NCI-H774 (cell line): ENCODE measurements at regions not wholly inside any gene's neighbourhood (a gene's known extent, or its start where the extent isn't known, plus 50 kb on each side); places are given as distances from the start of the nearest gene placed in this dataset.

Experiments used
- DNase-seq: peaks from one replicate; lab custom pipeline; 2025; lab: John Stamatoyannopoulos, UW

DNA sequence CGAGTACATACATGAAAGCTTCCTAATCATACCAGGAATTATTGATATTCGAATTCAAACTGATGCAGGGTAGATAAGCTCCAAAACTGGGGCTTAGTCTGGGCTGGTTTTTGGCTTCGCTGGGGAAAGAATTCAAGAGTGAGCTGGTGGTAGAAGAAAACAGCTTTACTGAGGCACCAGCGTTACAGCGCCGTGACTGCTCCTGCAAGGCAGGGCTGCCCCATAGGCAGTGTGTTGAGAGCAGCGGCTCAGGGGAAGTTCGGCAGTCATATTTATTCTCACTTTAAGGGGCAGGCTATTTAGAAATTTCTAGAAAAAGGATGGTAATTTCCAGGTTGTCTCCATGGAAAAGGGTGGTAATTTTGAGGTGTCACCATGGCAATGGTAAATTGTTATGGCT lies 292.6 kb upstream of the TCF4 start:
- DNase-seq = no peak

DNA sequence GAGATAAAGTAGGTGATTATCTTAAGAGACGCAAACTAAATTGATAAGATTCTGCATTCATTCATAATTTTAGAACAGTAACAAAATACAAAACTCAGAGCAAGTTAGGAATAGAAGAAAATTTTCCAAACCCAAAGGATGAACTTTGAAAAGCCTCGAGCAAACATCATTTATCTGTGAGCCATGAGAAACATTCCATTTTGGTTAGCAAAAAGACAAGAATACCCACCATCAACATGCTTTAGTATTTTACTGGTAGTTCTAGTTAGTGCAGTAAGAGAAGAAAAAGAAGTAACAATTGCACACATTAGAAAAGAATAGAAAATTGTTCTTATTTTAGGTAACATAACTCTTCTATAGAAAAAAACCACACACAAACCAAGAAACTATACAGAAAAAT lies 291.3 kb upstream of the TCF4 start:
- no peak for DNase-seq

GRCh38 chr18:55878224-55878623 lies 290.2 kb upstream of the TCF4 start:
- DNase-seq = no peak

DNA sequence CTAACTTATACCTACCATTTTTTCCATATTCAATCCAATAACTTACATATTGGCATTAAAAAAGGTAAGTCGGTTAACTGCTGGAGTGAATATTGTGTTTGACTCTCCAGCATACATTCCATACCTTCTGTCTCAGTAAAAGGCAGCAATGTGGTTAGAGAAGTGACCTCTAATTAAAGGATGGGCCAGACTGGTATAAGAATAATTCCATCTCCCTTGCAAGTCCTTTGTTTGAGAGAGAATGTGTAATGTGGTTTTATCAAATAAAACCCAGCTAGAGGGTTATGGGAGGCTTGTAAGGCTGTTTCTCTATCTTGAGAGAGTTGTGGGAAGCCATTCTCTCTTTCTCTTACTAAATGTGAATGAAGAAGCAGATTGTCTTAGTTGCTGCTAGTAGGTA lies 289.3 kb upstream of the TCF4 start:
- no peak for DNase-seq

DNA sequence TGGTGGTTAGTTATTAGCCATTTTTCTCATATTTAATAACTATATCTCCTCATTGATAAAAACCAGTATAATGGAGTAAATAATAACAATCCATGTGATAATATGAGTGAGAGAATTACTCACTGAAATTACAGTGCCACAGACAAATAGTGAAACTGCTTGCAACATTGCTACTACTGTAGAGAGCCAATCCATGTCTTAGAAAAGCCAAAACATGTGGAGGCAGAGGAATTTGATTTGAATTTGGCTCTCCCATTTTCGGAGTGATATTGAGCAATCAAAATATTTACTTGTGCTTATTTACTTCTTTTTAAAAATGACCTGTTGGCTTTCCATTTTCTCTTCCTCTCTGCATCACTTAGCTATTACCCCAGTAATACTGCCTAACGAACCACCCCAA lies 288.3 kb upstream of the TCF4 start:
- no peak for DNase-seq

GRCh38 chr18:55875371-55875901 lies 287.4 kb upstream of the TCF4 start:
- no peak for DNase-seq

GRCh38 chr18:55869556-55870501 lies 281.8 kb upstream of the TCF4 start:
- DNase-seq = no peak

DNA sequence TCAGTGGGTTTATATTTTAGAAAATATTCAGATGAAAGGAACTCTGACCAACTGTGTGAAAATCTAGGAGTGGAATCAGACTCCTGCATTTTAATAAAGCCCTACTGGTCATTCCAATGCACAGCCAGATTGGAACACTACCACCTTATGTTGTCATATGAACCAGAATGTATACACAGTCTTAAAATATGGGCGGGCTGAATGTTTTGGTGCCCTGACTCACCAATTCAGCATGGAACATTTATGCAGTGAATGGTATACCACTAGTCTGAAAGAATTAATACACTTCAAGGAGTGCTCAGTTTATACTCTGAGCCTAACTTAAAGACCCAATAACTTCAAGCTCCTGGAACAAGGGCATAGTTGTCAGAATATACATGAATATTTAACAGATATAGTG lies 280.9 kb upstream of the TCF4 start:
- DNase-seq = no peak

- no peak for DNase-seq
Observed at GRCh38 chr18:55866886-55867285, 278.9 kb upstream of the TCF4 start.

DNA sequence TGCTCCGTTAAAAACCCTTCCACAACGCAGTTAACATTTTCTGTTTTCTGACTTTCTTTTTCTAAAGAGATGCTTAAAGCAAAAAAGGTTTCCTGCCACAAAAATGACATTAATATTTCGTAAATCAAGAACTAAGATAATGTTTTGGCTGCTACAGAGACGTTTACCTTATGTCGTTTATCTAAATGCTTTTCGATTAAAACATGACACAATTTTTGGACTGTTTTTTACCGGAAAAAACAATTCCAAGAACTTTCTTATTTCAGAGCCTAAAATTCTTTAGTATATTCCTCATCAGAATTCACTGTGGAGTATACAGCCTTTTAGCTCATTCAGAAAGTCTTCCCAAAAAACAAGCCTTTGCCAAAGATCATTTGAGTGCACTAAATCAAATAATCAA lies 278.0 kb upstream of the TCF4 start:
- no peak for DNase-seq

DNA sequence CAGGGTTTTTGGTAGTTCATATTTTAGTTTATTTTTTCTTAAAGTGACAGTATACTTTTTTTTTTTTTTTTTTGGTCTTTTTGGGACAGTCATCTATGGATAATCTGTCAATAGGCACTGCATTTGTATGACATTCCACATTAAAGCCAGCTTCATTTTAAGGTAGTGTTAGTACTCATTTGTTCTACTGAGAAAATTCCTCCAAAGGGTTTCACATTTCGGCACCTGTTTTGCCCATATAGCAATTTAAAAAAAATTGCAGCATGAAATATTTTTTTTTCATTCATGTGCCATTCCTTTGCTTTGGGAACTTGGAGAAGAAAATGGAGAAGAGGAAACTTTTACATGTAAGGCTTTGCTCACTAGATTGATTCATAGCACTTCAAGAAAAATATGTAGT lies 276.3 kb upstream of the TCF4 start:
- no peak for DNase-seq

DNA sequence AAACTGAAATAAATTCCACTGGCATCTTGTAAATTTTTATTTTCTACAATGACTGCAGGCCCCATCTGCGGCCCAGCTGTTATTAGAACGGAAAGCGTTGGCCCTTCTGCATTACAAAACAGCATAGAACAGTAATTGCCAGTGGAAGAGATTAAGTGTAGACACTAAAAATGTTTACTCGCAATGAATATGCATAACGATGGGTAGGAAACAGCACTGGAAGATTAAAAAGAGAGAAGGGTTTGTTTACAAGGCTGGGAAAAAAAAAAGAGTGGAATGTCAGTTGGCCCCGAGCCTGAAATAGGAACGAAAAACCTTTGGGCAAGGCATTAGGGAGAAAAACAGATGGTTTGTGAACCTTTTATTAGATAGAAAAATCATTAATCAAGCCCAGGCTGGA lies 275.9 kb upstream of the TCF4 start:
- no peak for DNase-seq

DNA sequence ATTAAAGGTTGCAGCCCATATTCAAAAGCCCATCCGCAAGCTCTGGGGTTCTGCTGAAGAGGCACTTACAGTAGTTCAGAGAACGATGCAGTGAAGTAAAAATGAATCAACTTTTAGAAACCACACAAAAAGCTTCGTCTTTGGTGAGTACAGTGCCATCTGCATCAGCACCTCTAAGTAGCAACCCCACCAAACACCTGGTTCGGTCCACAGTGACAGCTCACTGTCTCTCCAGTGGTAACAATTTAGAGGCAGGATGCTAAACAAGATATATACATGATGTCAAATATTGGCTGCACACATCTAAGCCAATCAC lies 275.4 kb upstream of the TCF4 start:
- no peak for DNase-seq

DNA sequence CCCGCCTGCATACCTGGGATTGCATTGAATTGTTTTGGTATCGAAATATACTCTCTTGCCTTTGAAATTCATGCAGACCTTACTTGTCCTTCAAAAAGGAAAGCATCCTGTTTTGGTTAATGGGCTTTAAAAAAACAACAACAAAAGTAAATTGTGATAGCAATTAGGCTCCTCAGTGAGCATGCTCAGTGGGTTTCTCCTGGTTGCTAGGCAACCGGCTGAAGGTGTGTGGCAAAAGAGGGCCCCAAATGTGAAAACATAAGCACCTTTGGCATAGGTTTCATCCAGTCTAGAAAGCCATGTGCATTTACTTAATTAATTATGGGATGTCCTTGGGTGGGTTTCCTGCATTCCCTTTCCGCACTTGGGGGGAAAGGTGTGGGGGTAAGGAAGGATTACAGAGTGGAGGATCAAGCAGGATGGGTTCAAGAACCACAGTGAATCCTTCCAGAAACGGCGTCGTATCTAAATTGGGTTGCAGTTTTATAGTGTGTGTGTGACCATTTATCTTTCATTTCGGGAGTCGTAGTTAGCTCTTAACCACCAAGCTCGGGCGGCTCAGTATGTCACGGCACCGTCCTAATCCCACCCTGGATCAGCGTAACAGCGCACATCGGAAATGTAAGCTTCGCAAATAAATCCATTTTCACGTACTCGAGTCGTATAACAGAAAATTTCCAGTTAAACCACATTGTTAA lies 274.9 kb upstream of the TCF4 start:
- no peak for DNase-seq

- no peak for DNase-seq
Observed at GRCh38 chr18:55861266-55861665, 273.3 kb upstream of the TCF4 start.

DNA sequence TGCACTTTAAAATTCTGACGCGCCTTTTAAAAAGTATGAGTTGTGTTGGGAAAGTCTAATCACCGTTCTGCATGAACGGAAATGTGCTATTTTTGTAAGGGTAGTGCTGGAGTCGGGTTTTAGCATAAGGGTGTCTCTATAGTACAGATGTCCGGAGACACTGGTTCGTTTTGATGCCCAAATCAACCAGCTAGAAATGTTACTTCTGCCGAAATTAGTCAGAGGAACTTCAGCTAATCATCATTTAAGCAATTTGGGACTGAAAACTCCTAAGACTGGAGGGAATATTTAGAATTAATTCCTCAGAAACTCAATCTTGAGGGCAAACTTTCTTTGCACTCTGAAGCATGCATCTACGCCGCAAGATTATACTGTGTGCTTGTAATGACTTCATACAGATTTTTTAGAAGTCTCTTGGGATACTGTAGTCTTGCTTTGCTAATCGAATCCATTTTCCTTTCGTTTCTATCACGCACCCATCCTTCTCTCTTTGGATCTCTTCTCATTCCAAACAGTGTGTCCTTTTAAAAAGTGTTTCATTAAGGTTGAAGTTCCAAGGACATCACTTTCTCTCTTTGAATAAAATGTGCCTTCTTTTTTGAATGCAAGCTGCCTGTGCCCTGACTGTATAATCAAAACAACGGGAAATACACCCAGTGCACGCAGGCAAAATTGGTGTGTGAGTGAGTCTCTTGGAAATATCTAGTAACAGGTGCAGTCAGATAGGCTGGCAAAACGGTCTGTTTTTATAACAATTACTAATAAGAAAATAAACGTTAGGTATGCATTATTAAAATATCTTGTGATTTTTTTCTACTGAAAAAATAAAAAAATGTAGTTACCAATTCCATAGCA lies 270.9 kb upstream of the TCF4 start:
- no peak for DNase-seq

DNA sequence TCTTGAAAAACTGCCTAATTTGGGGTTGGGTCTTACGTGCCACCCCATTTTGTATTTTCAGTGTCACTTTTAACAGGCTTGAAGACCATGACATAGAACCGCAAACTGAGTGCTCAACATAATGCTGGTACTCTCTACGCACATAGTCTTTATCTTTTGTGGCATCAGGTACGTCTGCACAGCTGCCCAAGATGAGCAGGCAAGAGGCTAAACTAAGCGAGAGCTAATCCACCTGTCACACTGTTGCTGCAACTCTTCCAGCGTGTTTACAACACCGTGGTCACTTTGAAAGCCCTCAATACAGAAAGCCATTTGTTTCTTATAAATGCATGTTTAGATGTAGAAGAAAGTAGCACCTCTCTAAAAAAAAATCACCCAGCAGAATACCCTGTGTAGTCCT lies 270.0 kb upstream of the TCF4 start:
- no peak for DNase-seq

DNA sequence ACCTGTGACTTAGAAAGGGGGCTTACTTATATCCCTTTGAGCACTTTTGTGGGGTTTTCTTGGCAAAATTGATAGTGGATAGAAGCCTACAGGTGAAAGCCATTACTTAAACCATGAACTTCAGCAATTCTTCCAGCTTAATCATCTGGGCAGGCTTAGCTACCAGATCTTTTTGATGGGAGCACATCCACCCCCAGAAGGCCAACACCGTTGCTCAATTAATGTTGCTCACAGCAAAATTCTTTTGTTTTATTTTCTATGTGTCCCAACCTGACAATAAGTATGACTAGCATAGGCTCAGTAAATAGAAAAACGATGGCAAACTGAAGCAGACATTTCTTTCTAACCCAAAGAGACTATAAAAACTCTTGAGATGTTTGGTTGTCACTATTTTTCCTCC lies 269.4 kb upstream of the TCF4 start:
- DNase-seq = no peak

- DNase-seq = no peak
Observed at GRCh38 chr18:55856679-55857078, 268.7 kb upstream of the TCF4 start.

DNA sequence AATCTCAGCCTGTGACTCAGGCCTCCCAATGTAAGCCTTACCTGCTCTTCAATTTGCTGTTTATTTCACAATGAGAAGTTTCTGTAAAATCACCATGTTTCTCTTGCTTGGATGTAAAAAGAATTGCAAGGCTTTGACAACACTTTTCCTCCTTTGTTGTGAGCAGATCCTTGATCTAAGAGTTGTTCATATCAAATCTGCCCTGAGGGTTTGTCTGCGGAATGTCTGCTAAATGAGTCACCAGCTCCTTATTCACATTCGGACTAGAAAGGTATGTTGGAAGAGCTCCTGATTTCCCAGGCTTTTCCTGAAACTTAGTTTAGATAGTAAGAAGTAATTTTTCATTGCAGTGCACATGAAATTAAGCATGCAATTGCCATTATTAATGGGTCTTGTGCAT lies 268.2 kb upstream of the TCF4 start:
- no peak for DNase-seq

DNA sequence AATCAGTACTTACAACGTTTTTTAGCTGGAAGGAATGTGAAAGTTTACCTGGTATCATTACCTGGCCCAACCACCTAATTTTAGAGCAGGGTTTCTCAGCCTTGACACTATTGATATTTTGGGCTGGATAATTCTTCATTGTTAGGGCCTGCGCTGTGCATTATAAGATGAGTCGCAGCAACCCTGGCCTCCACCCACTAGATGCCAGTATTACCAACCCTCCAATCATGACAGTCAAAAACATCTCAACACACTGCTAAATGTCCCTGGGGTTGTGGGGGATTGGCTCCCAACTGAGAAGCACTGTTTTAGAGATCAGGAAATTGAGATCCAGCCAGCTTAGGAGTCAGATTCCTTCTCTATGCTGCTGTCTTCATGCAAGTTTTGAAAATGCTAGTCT lies 265.3 kb upstream of the TCF4 start:
- no peak for DNase-seq

DNA sequence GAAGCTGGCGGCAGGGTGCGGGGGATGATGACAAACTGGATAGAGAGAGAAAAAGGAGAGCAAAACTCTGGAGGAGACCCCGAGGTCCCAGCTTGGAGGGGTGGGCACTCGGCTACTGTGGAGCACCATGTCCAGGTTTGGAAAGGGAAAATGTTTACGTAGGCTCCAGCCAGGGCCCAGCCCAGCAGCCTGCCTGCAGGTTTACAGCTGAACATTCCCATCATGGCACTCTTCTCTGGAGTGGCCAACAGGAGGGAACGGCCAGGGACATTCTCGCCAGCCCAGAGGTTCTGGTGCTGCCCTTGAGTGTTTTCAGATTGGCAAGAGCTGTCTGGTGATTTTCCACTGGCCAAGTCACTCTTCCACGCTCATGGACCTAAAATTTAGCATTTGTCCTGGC lies 262.9 kb upstream of the TCF4 start:
- no peak for DNase-seq

DNA sequence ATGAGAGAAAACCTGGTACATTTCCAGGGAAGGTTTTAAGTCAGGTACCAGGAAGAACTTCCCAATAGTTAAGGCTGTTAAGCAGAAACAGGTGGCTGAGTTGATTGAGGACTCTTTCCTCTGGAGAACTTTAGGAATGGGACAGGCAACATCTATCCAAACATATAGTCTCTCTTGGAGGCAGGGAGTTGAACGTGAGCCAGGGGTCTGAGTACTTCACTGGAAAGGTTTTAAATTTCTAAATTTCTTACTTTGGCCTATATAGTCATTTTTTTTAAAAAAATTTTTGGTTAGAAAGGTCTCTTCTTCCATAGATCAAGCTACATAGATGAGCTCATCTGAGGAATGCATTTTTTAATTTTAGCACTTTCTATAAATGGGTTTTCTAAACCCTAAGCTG lies 261.4 kb upstream of the TCF4 start:
- DNase-seq = no peak
